Mesothelial cell of epicardium (in vitro differentiated cells): ENCODE measurements at regions not wholly inside any gene's neighbourhood (a gene's known extent, or its start where the extent isn't known, plus 50 kb on each side); places are given as distances from the start of the nearest gene placed in this dataset.

Source experiments
- DNase-seq, 2 experiments: peaks; one replicate each; pipeline ENCODE4 v3.0.0; 2021; ENCODE audit warnings: low spot score in 2 of 2; ENCODE audit not compliant: unreplicated experiment in 2 of 2
- H3K27ac Mint-ChIP-seq: 2 replicates; pipeline ENCODE4 v1.8.0; 2021; ENCODE audit warnings: mixed read lengths
- H3K27me3 Mint-ChIP-seq: 2 replicates; pipeline ENCODE4 v1.8.0; 2021; ENCODE audit warnings: low read depth, mixed read lengths
- H3K36me3 Mint-ChIP-seq: 2 replicates; pipeline ENCODE4 v1.8.0; 2021; ENCODE audit warnings: mixed read lengths
- H3K4me1 Mint-ChIP-seq: 2 replicates; pipeline ENCODE4 v1.8.0; 2021; ENCODE audit warnings: mixed read lengths
- H3K4me3 Mint-ChIP-seq: 2 replicates; pipeline ENCODE4 v1.8.0; 2021; ENCODE audit warnings: mild to moderate bottlenecking, moderate library complexity, mixed read lengths
- H3K9me3 Mint-ChIP-seq: 2 replicates; pipeline ENCODE4 v1.8.0; 2021; ENCODE audit warnings: mixed read lengths
- CTCF ChIP-seq: fragments of 200-600 bp; sonication (generic); IDR thresholded peaks from one replicate; pipeline ENCODE4 v1.5.0; 2021; ENCODE audit warnings: antibody characterized with exemption; ENCODE audit not compliant: unreplicated experiment

- H3K27me3 Mint-ChIP-seq: peaks cover 86% of the 10 kb centered on the region
- no peak overlapping the region for H3K4me3 Mint-ChIP-seq
- H3K9me3 Mint-ChIP-seq: peaks cover 10% of the 10 kb centered on the region
- DNase-seq: no peak
- no peak for TF ChIP-seq CTCF
- no peaks in the 10 kb centered on the region for H3K4me1 Mint-ChIP-seq
- no peak overlapping the region for H3K27ac Mint-ChIP-seq
- no peaks in the 10 kb centered on the region for H3K36me3 Mint-ChIP-seq
Measured at GRCh38 chr1:217109928-217110327, 386.7 kb upstream of the ESRRG start.

GRCh38 chr1:217106231-217106901, 383.1 kb upstream of the ESRRG start:
- H3K9me3 Mint-ChIP-seq: no peaks in the 10 kb centered on the region
- no peak overlapping the region for H3K4me3 Mint-ChIP-seq
- H3K27me3 Mint-ChIP-seq: peaks cover 85% of the 10 kb centered on the region
- no peak for TF ChIP-seq CTCF
- no peak overlapping the region for H3K27ac Mint-ChIP-seq
- no peaks in the 10 kb centered on the region for H3K4me1 Mint-ChIP-seq
- no peak for DNase-seq
- H3K36me3 Mint-ChIP-seq: no peaks in the 10 kb centered on the region

- TF ChIP-seq CTCF: no peak
- no peaks in the 10 kb centered on the region for H3K4me1 Mint-ChIP-seq
- no peak for DNase-seq
- H3K4me3 Mint-ChIP-seq: no peak overlapping the region
- no peaks in the 10 kb centered on the region for H3K36me3 Mint-ChIP-seq
- H3K27ac Mint-ChIP-seq: no peak overlapping the region
- H3K27me3 Mint-ChIP-seq: peaks cover 85% of the 10 kb centered on the region
- H3K9me3 Mint-ChIP-seq: no peaks in the 10 kb centered on the region
Measured at GRCh38 chr1:217105437-217105836, 382.2 kb upstream of the ESRRG start.

GRCh38 chr1:217097819-217098218, 374.6 kb upstream of the ESRRG start:
- DNase-seq: no peak
- H3K9me3 Mint-ChIP-seq: peaks cover 3% of the 10 kb centered on the region
- no peaks in the 10 kb centered on the region for H3K4me1 Mint-ChIP-seq
- H3K4me3 Mint-ChIP-seq: no peak overlapping the region
- no peak overlapping the region for H3K27ac Mint-ChIP-seq
- peaks cover 51% of the 10 kb centered on the region for H3K27me3 Mint-ChIP-seq
- no peaks in the 10 kb centered on the region for H3K36me3 Mint-ChIP-seq
- TF ChIP-seq CTCF: no peak

- Mint-ChIP-seq H3K4me1 (peaks cover 3% of the 10 kb centered on the region), H3K4me3 (no peak overlapping the region), H3K27me3 (peaks cover 51% of the 10 kb centered on the region), H3K27ac (no peak overlapping the region), H3K36me3 (peaks cover 4% of the 10 kb centered on the region), H3K9me3 (peaks cover 3% of the 10 kb centered on the region)
- DNase-seq: no peak
- TF ChIP-seq CTCF: no peak
Measured at GRCh38 chr1:217096200-217096599, 373.0 kb upstream of the ESRRG start.
